GM12878 (cell line): ENCODE measurements at regions not wholly inside any gene's neighbourhood (a gene's known extent, or its start where the extent isn't known, plus 50 kb on each side); places are given as distances from the start of the nearest gene placed in this dataset.
"Not testable (repeated sequence)": the region's sequence is repeated elsewhere in the genome, so short reads cannot be mapped to it uniquely, and the experiment has no call there.

Experiments
- ATAC-seq: fragments of 200-7000 bp; cut with Tn5 transposase; 3 replicates; pipeline ENCODE4 v1.9.1; 2020; ENCODE audit warnings: mild to moderate bottlenecking, moderate library complexity
- BruUV-seq: library from RNA; stranded (reverse); fragments of 400-500 nt; replicated peaks from 2 replicates; lab custom pipeline; 2021; lab: Mats Ljungman, UMichigan
- CTCF ChIA-PET: fragments of 300-600 bp; sonication (Branson Sonifier 250); formaldehyde crosslinking; extraction: SDS; loops from one replicate; lab custom pipeline; 2021; ENCODE audit warnings: inconsistent platforms; lab: Yijun Ruan, JAX
- POLR2A ChIA-PET: fragments of 350-600 bp; formaldehyde crosslinking; extraction: SDS; loops from one replicate; lab custom pipeline; 2021; ENCODE audit warnings: inconsistent platforms; lab: Charles Lee
- RAD21 ChIA-PET: fragments of 300-600 bp; sonication (Branson Sonifier 250); formaldehyde crosslinking; loops from one replicate; lab custom pipeline; 2023; ENCODE audit warnings: antibody characterized with exemption; ENCODE audit not compliant: unreplicated experiment; lab: Charles Lee
- SMC1A ChIA-PET: fragments of 300-600 bp; sonication (Branson Sonifier 250); formaldehyde crosslinking; loops from one replicate; lab custom pipeline; 2023; ENCODE audit not compliant: unreplicated experiment, uncharacterized antibody; lab: Charles Lee
- DNase-seq: peaks from one replicate; pipeline ENCODE4 v3.0.0-alpha.2; 2011; ENCODE audit warnings: low read depth, low spot score
- FAIRE-seq: peaks from 3 replicates; lab custom pipeline; 2011; peaks lifted over from hg19 to GRCh38; lab: Jason Lieb, UNC
- H2AFZ ChIP-seq: 2 replicates; pipeline ENCODE4 v1.6.0; 2011; ENCODE audit warnings: low read depth, low read length, control low read depth; ENCODE audit not compliant: control insufficient read depth
- H3K27ac ChIP-seq: 2 replicates; pipeline ENCODE4 v1.5.1; 2011; ENCODE audit warnings: control low read depth; ENCODE audit not compliant: control insufficient read depth, insufficient read depth
- H3K27me3 ChIP-seq, 2 experiments: replicated peaks in 1 of 2; 2 replicates each; pipeline versions ENCODE4 v1.6.0 to v1.6.1; 2011; ENCODE audit warnings: low read length in 1 of 2; ENCODE audit not compliant: control insufficient read depth in 2 of 2, insufficient read depth in 2 of 2
- H3K36me3 ChIP-seq, 2 experiments: 2 replicates each; pipeline ENCODE4 v1.5.1; 2011; ENCODE audit warnings: low read length in 1 of 2; ENCODE audit not compliant: control insufficient read depth in 2 of 2, insufficient read depth in 2 of 2
- H3K4me1 ChIP-seq: 2 replicates; pipeline ENCODE4 v1.6.1; 2011; ENCODE audit warnings: mild to moderate bottlenecking, low read length, moderate library complexity, mixed read lengths; ENCODE audit not compliant: control insufficient read depth, insufficient read depth
- H3K4me2 ChIP-seq: 2 replicates; pipeline ENCODE4 v1.6.0; 2011; ENCODE audit warnings: control low read depth; ENCODE audit not compliant: control insufficient read depth, insufficient read depth
- H3K4me3 ChIP-seq: fragments of 200-600 bp; sonication (generic); 2 replicates; pipeline ENCODE4 v1.5.1; 2016
- H3K79me2 ChIP-seq: 2 replicates; pipeline ENCODE4 v1.6.0; 2011; ENCODE audit warnings: low read length; ENCODE audit not compliant: control insufficient read depth, insufficient read depth
- H3K9ac ChIP-seq: 2 replicates; pipeline ENCODE4 v1.8.0; 2011; ENCODE audit warnings: low read length, control low read depth, mixed read lengths; ENCODE audit not compliant: control insufficient read depth, insufficient read depth
- H3K9me3 ChIP-seq: replicated peaks from 3 replicates; pipeline ENCODE4 v1.5.1; 2011; ENCODE audit warnings: mild to moderate bottlenecking, low read length; ENCODE audit not compliant: control insufficient read depth, insufficient read depth
- H4K20me1 ChIP-seq: 2 replicates; pipeline ENCODE4 v1.6.0; 2011; ENCODE audit not compliant: control insufficient read depth, insufficient read depth
- BMI1 ChIP-seq: fragments of 450-650 bp; IDR thresholded peaks from 2 replicates; pipeline ENCODE4 v1.6.1; 2016; ENCODE audit warnings: mild to moderate bottlenecking, moderate library complexity, borderline replicate concordance
- MXI1 ChIP-seq: fragments of 150-350 bp; IDR thresholded peaks from 2 replicates; pipeline ENCODE4 v1.6.1; 2011; ENCODE audit warnings: low read depth, mild to moderate bottlenecking, inconsistent platforms, low read length, improper control_type of control experiment
- RELB ChIP-seq: fragments of 450-650 bp; IDR thresholded peaks from 2 replicates; pipeline ENCODE4 v1.6.1; 2017; ENCODE audit warnings: low read depth, mild to moderate bottlenecking, moderate library complexity
- YY1 ChIP-seq: IDR thresholded peaks from 2 replicates; pipeline ENCODE4 v1.6.1; 2011; ENCODE audit warnings: low read depth, mild to moderate bottlenecking, low read length
- ZSCAN29 ChIP-seq: fragments of 450-650 bp; IDR thresholded peaks from 2 replicates; pipeline ENCODE4 v1.6.1; 2017; ENCODE audit warnings: mild to moderate bottlenecking, moderate library complexity
- WGBS: methylation state at CpG from one replicate; pipeline ENCODE4 v1.1.6; 2016; ENCODE audit warnings: low lambda C conversion rate; ENCODE audit not compliant: insufficient replicate concordance, insufficient coverage; ENCODE audit errors: missing lambda C conversion rate; 5-methylcytosine and 5-hydroxymethylcytosine counted together
- in situ Hi-C: fragments of 300-500 bp; cut with MboI; formaldehyde crosslinking; loops from 9 replicates; pipeline ENCODE4 v1.14.3; 2018; ENCODE audit warnings: mixed read lengths
- intact Hi-C: fragments of 100-400 bp; cut with micrococcal nuclease; formaldehyde crosslinking; loops from one replicate; pipeline ENCODE4 v1.14.2; 2022; ENCODE audit not compliant: unreplicated experiment

- no peak overlapping the region for H3K4me2 ChIP-seq
- TF ChIP-seq MXI1: no peak
- TF ChIP-seq ZSCAN29: no peak
- TF ChIP-seq RELB: no peak
- no peak for TF ChIP-seq YY1
- TF ChIP-seq BMI1: no peak
- TF ChIP-seq, all 136 proteins: peak for 0
- no peak for DNase-seq
- CTCF ChIA-PET: no interaction called here
- intact Hi-C loops: no loop called here
- in situ Hi-C loops: no loop called here
- BruUV-seq: no TSS peak
- no peak for FAIRE-seq
- no peak overlapping the region for H3K27ac ChIP-seq
- no peaks in the 10 kb centered on the region for H3K79me2 ChIP-seq
- no peak overlapping the region for H3K9ac ChIP-seq
- 0% methylated on average over 1 of the region's 1 CpG for WGBS
- H3K27me3 ChIP-seq: no peaks in the 10 kb centered on the region
- RAD21 ChIA-PET: no interaction called here
- ATAC-seq: no peak
- H3K4me3 ChIP-seq: no peak overlapping the region
- no peak overlapping the region for H2AFZ ChIP-seq
- H3K36me3 ChIP-seq: no peaks in the 10 kb centered on the region
- H4K20me1 ChIP-seq: no peaks in the 10 kb centered on the region
- POLR2A ChIA-PET: no interaction called here
- SMC1A ChIA-PET: no interaction called here
- no peaks in the 10 kb centered on the region for H3K4me1 ChIP-seq
- no peaks in the 10 kb centered on the region for H3K9me3 ChIP-seq
Observed at GRCh38 chr14:83006121-83006670, 1472.5 kb upstream of the SEL1L start.

- H3K27me3 ChIP-seq, H3K27ac ChIP-seq, H3K9ac ChIP-seq, H3K79me2 ChIP-seq, intact Hi-C loops, H3K36me3 ChIP-seq, in situ Hi-C loops, POLR2A ChIA-PET, ATAC-seq, H3K4me1 ChIP-seq, BruUV-seq, RAD21 ChIA-PET, SMC1A ChIA-PET, H3K4me2 ChIP-seq, H3K4me3 ChIP-seq, H2AFZ ChIP-seq, H4K20me1 ChIP-seq, DNase-seq, FAIRE-seq, H3K9me3 ChIP-seq: not testable (repeated sequence)
- WGBS: 49% methylated on average over 7 of the region's 7 CpGs
- CTCF ChIA-PET: interaction anchor here (0.6 kb wide), 1 partner anchor 455 kb away, joined by 3 read pairs; no protein-coding TSS in a partner anchor
Observed at GRCh38 chr14:83007052-83007451, 1473.4 kb upstream of the SEL1L start.
